HCT116 (cell line): ENCODE measurements at regions not wholly inside any gene's neighbourhood (a gene's known extent, or its start where the extent isn't known, plus 50 kb on each side); places are given as distances from the start of the nearest gene placed in this dataset.

Experiments used
- ATAC-seq: fragments of 200-7000 bp; cut with Tn5 transposase; 2 replicates; pipeline ENCODE4 v1.9.1; 2020; ENCODE audit warnings: mild to moderate bottlenecking, moderate library complexity
- BruUV-seq: library from RNA; stranded (reverse); fragments of 400-500 nt; replicated peaks from 2 replicates; lab custom pipeline; 2021; lab: Mats Ljungman, UMichigan
- CTCF ChIA-PET: fragments of 300-600 bp; sonication (Branson Sonifier 250); formaldehyde crosslinking; loops from one replicate; lab custom pipeline; 2021; ENCODE audit warnings: antibody characterized with exemption; lab: Charles Lee
- POLR2A ChIA-PET: fragments of 300-600, 350-600 bp; sonication (Branson Sonifier 250); formaldehyde crosslinking; loops from one replicate; lab custom pipeline; 2021; ENCODE audit warnings: antibody characterized with exemption; lab: Charles Lee
- RAD21 ChIA-PET, 2 experiments: fragments of 300-600 bp; sonication (Branson Sonifier 250); formaldehyde crosslinking; loops; one replicate each; lab custom pipeline; 2023; ENCODE audit warnings: low total read pairs in 2 of 2; ENCODE audit not compliant: uncharacterized antibody in 2 of 2, unreplicated experiment in 2 of 2, low non-redundant PET in 1 of 2; lab: Charles Lee
- DNase-seq: peaks from one replicate; pipeline ENCODE4 v3.0.0-alpha.2; 2010; ENCODE audit warnings: low read depth, low spot score
- H2AFZ ChIP-seq: fragments of 200-600 bp; shearing (Covaris generic), sonication (generic); 2 replicates; pipeline ENCODE4 v1.6.1; 2017; ENCODE audit warnings: low read depth, mixed run types, mixed read lengths, antibody characterized with exemption, low read length; ENCODE audit not compliant: poor library complexity, severe bottlenecking
- H3K27ac ChIP-seq: 2 replicates; pipeline ENCODE4 v1.5.1; 2012; ENCODE audit warnings: low read depth, low read length
- H3K27me3 ChIP-seq: fragments of 200-600 bp; sonication (generic); 2 replicates; pipeline ENCODE4 v1.6.1; 2016; ENCODE audit warnings: mixed run types, low read length, mixed read lengths; ENCODE audit not compliant: insufficient read depth
- H3K36me3 ChIP-seq, 2 experiments: fragments of 200-500 bp in 1 of 2; fragments of 200-600 bp in 1 of 2; sonication (Bioruptor generic) in 1 of 2; sonication (generic) in 1 of 2; 2 replicates each; pipeline versions ENCODE4 v1.5.1 to v1.6.1; 2014 to 2016; ENCODE audit warnings: low read length in 2 of 2, inconsistent platforms in 1 of 2, mixed read lengths in 1 of 2, mixed run types in 1 of 2; ENCODE audit not compliant: insufficient read depth in 2 of 2, control insufficient read depth in 1 of 2
- H3K4me1 ChIP-seq, 2 experiments: fragments of 200-600 bp in 1 of 2; sonication (generic) in 1 of 2; 2 replicates each; pipeline versions ENCODE4 v1.5.1 to v1.6.1; 2012 to 2017; ENCODE audit warnings: low read length in 2 of 2, inconsistent platforms in 1 of 2, mild to moderate bottlenecking in 1 of 2, mixed read lengths in 1 of 2, mixed run types in 1 of 2, moderate library complexity in 1 of 2; ENCODE audit not compliant: insufficient read depth in 2 of 2, control insufficient read depth in 1 of 2
- H3K4me2 ChIP-seq: fragments of 200-600 bp; sonication (generic); 2 replicates; pipeline ENCODE4 v1.6.1; 2017; ENCODE audit warnings: mixed run types, low read length, mixed read lengths
- H3K4me3 ChIP-seq, 2 experiments: fragments of 200-600 bp in 1 of 2; sonication (generic) in 1 of 2; replicated peaks in 1 of 2; 2 replicates each; pipeline ENCODE4 v1.5.1; 2011 to 2016; ENCODE audit warnings: low read length in 2 of 2, control low read depth in 1 of 2, low read depth in 1 of 2, mild to moderate bottlenecking in 1 of 2, mixed read lengths in 1 of 2, mixed run types in 1 of 2
- H3K79me2 ChIP-seq: fragments of 200-600 bp; sonication (generic); 2 replicates; pipeline ENCODE4 v1.6.1; 2017; ENCODE audit warnings: mild to moderate bottlenecking, mixed run types, low read length, moderate library complexity, mixed read lengths; ENCODE audit not compliant: insufficient read depth
- H3K9ac ChIP-seq: fragments of 200-600 bp; sonication (generic); 2 replicates; pipeline ENCODE4 v1.6.1; 2016; ENCODE audit warnings: low read length, mixed read lengths
- H3K9me2 ChIP-seq: fragments of 200-600 bp; sonication (generic), shearing (Covaris generic); 2 replicates; pipeline ENCODE4 v1.6.1; 2017; ENCODE audit warnings: mixed run types, mild to moderate bottlenecking, moderate library complexity; ENCODE audit not compliant: insufficient read depth
- H3K9me3 ChIP-seq, 2 experiments: fragments of 200-500 bp in 1 of 2; fragments of 200-600 bp in 1 of 2; sonication (Bioruptor generic) in 1 of 2; sonication (generic) in 1 of 2; 2 replicates each; pipeline ENCODE4 v1.6.1; 2014 to 2017; ENCODE audit warnings: low read length in 2 of 2, mixed read lengths in 2 of 2, inconsistent platforms in 1 of 2, low read depth in 1 of 2, mild to moderate bottlenecking in 1 of 2, mixed run types in 1 of 2, moderate library complexity in 1 of 2; ENCODE audit not compliant: control insufficient read depth in 1 of 2, insufficient read depth in 1 of 2
- H4K20me1 ChIP-seq: fragments of 200-600 bp; sonication (generic), shearing (Covaris generic); 2 replicates; pipeline ENCODE4 v1.6.1; 2017; ENCODE audit warnings: mixed run types, mild to moderate bottlenecking, moderate library complexity; ENCODE audit not compliant: insufficient read depth
- CBX3 ChIP-seq: IDR thresholded peaks from 2 replicates; pipeline ENCODE4 v1.6.1; 2012; ENCODE audit warnings: low read depth
- EZH2phosphoT487 ChIP-seq: fragments of 200-600 bp; IDR thresholded peaks from 2 replicates; pipeline ENCODE4 v1.6.1; 2018; ENCODE audit warnings: antibody characterized with exemption, borderline replicate concordance
- FOSL1 ChIP-seq: IDR thresholded peaks from 2 replicates; pipeline ENCODE4 v1.6.1; 2012; ENCODE audit warnings: low read depth
- JUND ChIP-seq: IDR thresholded peaks from 2 replicates; pipeline ENCODE4 v1.6.1; 2012
- POLR2A ChIP-seq: IDR thresholded peaks from 2 replicates; pipeline ENCODE4 v1.7.0; 2011; ENCODE audit warnings: borderline replicate concordance; ENCODE audit not compliant: insufficient read depth, insufficient read length; ENCODE audit errors: extremely low read depth
- POLR2AphosphoS5 ChIP-seq: IDR thresholded peaks from 2 replicates; pipeline ENCODE4 v1.6.1; 2011; ENCODE audit warnings: mild to moderate bottlenecking, low read depth, low read length, moderate library complexity
- RAD21 ChIP-seq: IDR thresholded peaks from 2 replicates; pipeline ENCODE4 v1.6.1; 2012; ENCODE audit warnings: low read depth, mild to moderate bottlenecking
- SRF ChIP-seq: IDR thresholded peaks from 2 replicates; pipeline ENCODE4 v1.6.1; 2012; ENCODE audit warnings: low read depth
- YY1 ChIP-seq: IDR thresholded peaks from 2 replicates; pipeline ENCODE4 v1.6.1; 2011; ENCODE audit warnings: low read length, low read depth, moderate library complexity, mild to moderate bottlenecking; ENCODE audit not compliant: insufficient replicate concordance; ENCODE audit errors: extremely low read depth
- ZFX ChIP-seq: fragments of 450-650 bp; IDR thresholded peaks from 2 replicates; pipeline ENCODE4 v1.6.1; 2017
- intact Hi-C: fragments of 100-400 bp; cut with micrococcal nuclease; formaldehyde crosslinking; loops from 2 replicates; pipeline ENCODE4 v1.10.0; 2022
- TF ChIP-seq, protein P1 (sequence below): IDR thresholded peaks from 2 replicates; pipeline ENCODE4 v1.6.1; 2012
- TF ChIP-seq, protein P2 (sequence below): IDR thresholded peaks from 2 replicates; pipeline ENCODE4 v1.6.1; 2011; ENCODE audit warnings: mild to moderate bottlenecking, low read length, moderate library complexity; ENCODE audit not compliant: insufficient replicate concordance; ENCODE audit errors: extremely low read depth
- TF ChIP-seq, protein P3 (sequence below), 3 experiments: fragments of 200-600 bp in 1 of 3; sonication (generic) in 1 of 3; IDR thresholded peaks in 2 of 3; conservative IDR thresholded peaks in 1 of 3; 2 replicates each; pipeline ENCODE4 v1.5.1; 2012 to 2017; ENCODE audit warnings: low read depth in 2 of 3, low read length in 2 of 3, antibody characterized with exemption in 1 of 3, borderline replicate concordance in 1 of 3, control low read depth in 1 of 3, mild to moderate bottlenecking in 1 of 3, mixed read lengths in 1 of 3, mixed run types in 1 of 3, moderate library complexity in 1 of 3; ENCODE audit not compliant: insufficient read depth in 1 of 3
- TF ChIP-seq, protein P4 (sequence below): IDR thresholded peaks from 2 replicates; pipeline ENCODE4 v1.6.1; 2012

DNA sequence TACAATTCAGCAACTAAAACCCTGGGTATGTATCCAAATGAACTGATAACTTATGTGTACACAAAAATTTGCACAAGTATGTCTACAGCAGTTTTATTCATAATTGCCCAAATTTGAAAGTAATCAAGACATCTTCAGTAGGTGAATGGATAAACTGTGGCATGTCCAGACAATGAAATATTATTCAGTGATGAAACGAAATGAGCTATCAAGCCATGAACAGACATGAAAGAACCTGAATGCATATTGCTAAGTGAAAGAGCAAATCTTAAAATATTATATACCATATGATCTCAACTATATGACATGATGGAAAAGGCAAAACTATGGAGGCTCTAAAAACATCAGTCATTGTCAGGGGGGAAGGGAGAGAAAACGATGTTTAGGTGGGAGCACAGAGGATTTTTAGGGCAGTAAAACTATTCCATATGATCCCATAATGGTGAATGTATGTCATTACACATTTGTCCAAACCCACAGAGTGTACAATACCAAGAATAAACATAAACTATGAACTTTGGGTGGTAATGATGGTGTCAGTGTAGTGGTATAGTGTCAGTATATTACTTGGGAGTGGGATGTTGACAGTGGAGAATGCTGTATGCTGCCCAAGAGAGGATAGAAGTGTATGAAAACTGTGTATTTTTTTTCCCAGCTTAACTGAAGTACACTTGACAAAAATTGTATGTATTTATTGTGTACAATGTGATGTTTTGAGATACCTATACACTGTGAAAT, 92.8 kb upstream of the PPP2R5A start:
- RAD21 ChIA-PET = no interaction called here

More for the DNA sequence above, 92.8 kb upstream of the PPP2R5A start:
- H3K79me2 ChIP-seq = no peaks in the 10 kb centered on the region
- H3K4me1 ChIP-seq = no peaks in the 10 kb centered on the region
- no peaks in the 10 kb centered on the region for H3K36me3 ChIP-seq
- POLR2A ChIA-PET = no interaction called here
- TF ChIP-seq ZFX = no peak
- no peak for TF ChIP-seq YY1
- TF ChIP-seq, protein P1, sequence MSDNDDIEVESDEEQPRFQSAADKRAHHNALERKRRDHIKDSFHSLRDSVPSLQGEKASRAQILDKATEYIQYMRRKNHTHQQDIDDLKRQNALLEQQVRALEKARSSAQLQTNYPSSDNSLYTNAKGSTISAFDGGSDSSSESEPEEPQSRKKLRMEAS = no peak
- TF ChIP-seq EZH2phosphoT487 = no peak
- TF ChIP-seq, protein P2, sequence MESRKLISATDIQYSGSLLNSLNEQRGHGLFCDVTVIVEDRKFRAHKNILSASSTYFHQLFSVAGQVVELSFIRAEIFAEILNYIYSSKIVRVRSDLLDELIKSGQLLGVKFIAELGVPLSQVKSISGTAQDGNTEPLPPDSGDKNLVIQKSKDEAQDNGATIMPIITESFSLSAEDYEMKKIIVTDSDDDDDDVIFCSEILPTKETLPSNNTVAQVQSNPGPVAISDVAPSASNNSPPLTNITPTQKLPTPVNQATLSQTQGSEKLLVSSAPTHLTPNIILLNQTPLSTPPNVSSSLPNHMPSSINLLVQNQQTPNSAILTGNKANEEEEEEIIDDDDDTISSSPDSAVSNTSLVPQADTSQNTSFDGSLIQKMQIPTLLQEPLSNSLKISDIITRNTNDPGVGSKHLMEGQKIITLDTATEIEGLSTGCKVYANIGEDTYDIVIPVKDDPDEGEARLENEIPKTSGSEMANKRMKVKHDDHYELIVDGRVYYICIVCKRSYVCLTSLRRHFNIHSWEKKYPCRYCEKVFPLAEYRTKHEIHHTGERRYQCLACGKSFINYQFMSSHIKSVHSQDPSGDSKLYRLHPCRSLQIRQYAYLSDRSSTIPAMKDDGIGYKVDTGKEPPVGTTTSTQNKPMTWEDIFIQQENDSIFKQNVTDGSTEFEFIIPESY = no peak
- TF ChIP-seq JUND = no peak
- TF ChIP-seq CBX3 = no peak
- TF ChIP-seq FOSL1 = no peak
- no peak for TF ChIP-seq POLR2AphosphoS5
- TF ChIP-seq, protein P3, sequence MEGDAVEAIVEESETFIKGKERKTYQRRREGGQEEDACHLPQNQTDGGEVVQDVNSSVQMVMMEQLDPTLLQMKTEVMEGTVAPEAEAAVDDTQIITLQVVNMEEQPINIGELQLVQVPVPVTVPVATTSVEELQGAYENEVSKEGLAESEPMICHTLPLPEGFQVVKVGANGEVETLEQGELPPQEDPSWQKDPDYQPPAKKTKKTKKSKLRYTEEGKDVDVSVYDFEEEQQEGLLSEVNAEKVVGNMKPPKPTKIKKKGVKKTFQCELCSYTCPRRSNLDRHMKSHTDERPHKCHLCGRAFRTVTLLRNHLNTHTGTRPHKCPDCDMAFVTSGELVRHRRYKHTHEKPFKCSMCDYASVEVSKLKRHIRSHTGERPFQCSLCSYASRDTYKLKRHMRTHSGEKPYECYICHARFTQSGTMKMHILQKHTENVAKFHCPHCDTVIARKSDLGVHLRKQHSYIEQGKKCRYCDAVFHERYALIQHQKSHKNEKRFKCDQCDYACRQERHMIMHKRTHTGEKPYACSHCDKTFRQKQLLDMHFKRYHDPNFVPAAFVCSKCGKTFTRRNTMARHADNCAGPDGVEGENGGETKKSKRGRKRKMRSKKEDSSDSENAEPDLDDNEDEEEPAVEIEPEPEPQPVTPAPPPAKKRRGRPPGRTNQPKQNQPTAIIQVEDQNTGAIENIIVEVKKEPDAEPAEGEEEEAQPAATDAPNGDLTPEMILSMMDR (IDR thresholded peaks at IDR 0.05 in 2 of 3, conservative IDR thresholded peaks at IDR 0.05 in 1 of 3; ENCODE audit: borderline replicate concordance in 1 of 3, insufficient read depth in 1 of 3, low read depth in 2 of 3, low read length in 2 of 3) = no peak
- TF ChIP-seq RAD21 = no peak
- TF ChIP-seq SRF = no peak
- TF ChIP-seq POLR2A = no peak
- TF ChIP-seq, protein P4, sequence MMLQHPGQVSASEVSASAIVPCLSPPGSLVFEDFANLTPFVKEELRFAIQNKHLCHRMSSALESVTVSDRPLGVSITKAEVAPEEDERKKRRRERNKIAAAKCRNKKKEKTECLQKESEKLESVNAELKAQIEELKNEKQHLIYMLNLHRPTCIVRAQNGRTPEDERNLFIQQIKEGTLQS = no peak
- no peaks in the 10 kb centered on the region for H3K9me3 ChIP-seq
- H3K27me3 ChIP-seq = no peaks in the 10 kb centered on the region
- no peak overlapping the region for H3K4me2 ChIP-seq
- CTCF ChIA-PET = no interaction called here
- DNase-seq = no peak
- no peak overlapping the region for H3K9ac ChIP-seq
- no peak overlapping the region for H3K4me3 ChIP-seq
- no peak overlapping the region for H3K27ac ChIP-seq
- no peak for ATAC-seq
- H4K20me1 ChIP-seq = no peaks in the 10 kb centered on the region
- BruUV-seq = no TSS peak
- intact Hi-C loops = no loop called here
- H3K9me2 ChIP-seq = no peaks in the 10 kb centered on the region
- H2AFZ ChIP-seq = no peak overlapping the region
